ENCODE measurements at regions not wholly inside any gene's neighbourhood (a gene's known extent, or its start where the extent isn't known, plus 50 kb on each side); places are given as distances from the start of the nearest gene placed in this dataset.

- TF ChIP-seq, protein P1, sequence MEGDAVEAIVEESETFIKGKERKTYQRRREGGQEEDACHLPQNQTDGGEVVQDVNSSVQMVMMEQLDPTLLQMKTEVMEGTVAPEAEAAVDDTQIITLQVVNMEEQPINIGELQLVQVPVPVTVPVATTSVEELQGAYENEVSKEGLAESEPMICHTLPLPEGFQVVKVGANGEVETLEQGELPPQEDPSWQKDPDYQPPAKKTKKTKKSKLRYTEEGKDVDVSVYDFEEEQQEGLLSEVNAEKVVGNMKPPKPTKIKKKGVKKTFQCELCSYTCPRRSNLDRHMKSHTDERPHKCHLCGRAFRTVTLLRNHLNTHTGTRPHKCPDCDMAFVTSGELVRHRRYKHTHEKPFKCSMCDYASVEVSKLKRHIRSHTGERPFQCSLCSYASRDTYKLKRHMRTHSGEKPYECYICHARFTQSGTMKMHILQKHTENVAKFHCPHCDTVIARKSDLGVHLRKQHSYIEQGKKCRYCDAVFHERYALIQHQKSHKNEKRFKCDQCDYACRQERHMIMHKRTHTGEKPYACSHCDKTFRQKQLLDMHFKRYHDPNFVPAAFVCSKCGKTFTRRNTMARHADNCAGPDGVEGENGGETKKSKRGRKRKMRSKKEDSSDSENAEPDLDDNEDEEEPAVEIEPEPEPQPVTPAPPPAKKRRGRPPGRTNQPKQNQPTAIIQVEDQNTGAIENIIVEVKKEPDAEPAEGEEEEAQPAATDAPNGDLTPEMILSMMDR (IDR thresholded peaks at IDR 0.05), result no peak
- TF ChIP-seq EP300 (IDR thresholded peaks at IDR 0.05) (no peak), POLR2A (IDR thresholded peaks at IDR 0.05) (no peak)
Observed at GRCh38 chr3:5951026-5951425, 763.5 kb downstream of the EDEM1 start.
